ENCODE measurements at regions not wholly inside any gene's neighbourhood (a gene's known extent, or its start where the extent isn't known, plus 50 kb on each side); places are given as distances from the start of the nearest gene placed in this dataset.

- no peak for DNase-seq (ENCODE audit: extremely low read depth, insufficient read length)
- Histone ChIP-seq H3K27me3 (replicated peaks; ENCODE audit: control insufficient read depth, insufficient read depth, low read length) (no peaks in the 10 kb centered on the region), H3K4me3 (replicated peaks; ENCODE audit: low read depth, low read length) (no peak overlapping the region), H3K36me3 (ENCODE audit: control insufficient read depth, insufficient read depth, low read length) (no peaks in the 10 kb centered on the region)
- TF ChIP-seq CTCF (IDR thresholded peaks at IDR 0.05; ENCODE audit: insufficient read depth, low read length, poor library complexity, severe bottlenecking), result no peak
Observed at GRCh38 chr7:17532861-17533404, 234.5 kb downstream of the AHR start.

GRCh38 chr7:17534348-17534747, 235.9 kb downstream of the AHR start:
- no peak for DNase-seq (ENCODE audit: extremely low read depth, insufficient read length)
- Histone ChIP-seq H3K27me3 (replicated peaks; ENCODE audit: control insufficient read depth, insufficient read depth, low read length) (no peaks in the 10 kb centered on the region), H3K36me3 (ENCODE audit: control insufficient read depth, insufficient read depth, low read length) (no peaks in the 10 kb centered on the region), H3K4me3 (replicated peaks; ENCODE audit: low read depth, low read length) (no peak overlapping the region)
- no peak for TF ChIP-seq CTCF (IDR thresholded peaks at IDR 0.05; ENCODE audit: insufficient read depth, low read length, poor library complexity, severe bottlenecking)

GRCh38 chr7:17535776-17536175, 237.3 kb downstream of the AHR start:
- Histone ChIP-seq H3K36me3 (ENCODE audit: control insufficient read depth, insufficient read depth, low read length) (no peaks in the 10 kb centered on the region), H3K4me3 (replicated peaks; ENCODE audit: low read depth, low read length) (no peak overlapping the region), H3K27me3 (replicated peaks; ENCODE audit: control insufficient read depth, insufficient read depth, low read length) (no peaks in the 10 kb centered on the region)
- no peak for TF ChIP-seq CTCF (IDR thresholded peaks at IDR 0.05; ENCODE audit: insufficient read depth, low read length, poor library complexity, severe bottlenecking)
- DNase-seq (ENCODE audit: extremely low read depth, insufficient read length), result no peak

- H3K36me3 ChIP-seq (ENCODE audit: control insufficient read depth, insufficient read depth, low read length), result no peaks in the 10 kb centered on the region
- no peak for TF ChIP-seq CTCF (IDR thresholded peaks at IDR 0.05; ENCODE audit: insufficient read depth, low read length, poor library complexity, severe bottlenecking)
- DNase-seq (ENCODE audit: extremely low read depth, insufficient read length), result no peak
- no peak overlapping the region for H3K4me3 ChIP-seq (replicated peaks; ENCODE audit: low read depth, low read length)
- H3K27me3 ChIP-seq (replicated peaks; ENCODE audit: control insufficient read depth, insufficient read depth, low read length), result no peaks in the 10 kb centered on the region
Observed at GRCh38 chr7:17544401-17544800, 245.9 kb downstream of the AHR start.

- no peak for DNase-seq (ENCODE audit: extremely low read depth, insufficient read length)
- Histone ChIP-seq H3K27me3 (replicated peaks; ENCODE audit: control insufficient read depth, insufficient read depth, low read length) (no peaks in the 10 kb centered on the region), H3K36me3 (ENCODE audit: control insufficient read depth, insufficient read depth, low read length) (no peaks in the 10 kb centered on the region), H3K4me3 (replicated peaks; ENCODE audit: low read depth, low read length) (no peak overlapping the region)
- no peak for TF ChIP-seq CTCF (IDR thresholded peaks at IDR 0.05; ENCODE audit: insufficient read depth, low read length, poor library complexity, severe bottlenecking)
Observed at GRCh38 chr7:17545348-17545747, 246.9 kb downstream of the AHR start.

- H3K4me3 ChIP-seq (replicated peaks; ENCODE audit: low read depth, low read length), result no peak overlapping the region
Observed at GRCh38 chr7:17546189-17546588, 247.7 kb downstream of the AHR start.

More at GRCh38 chr7:17546189-17546588, 247.7 kb downstream of the AHR start:
- TF ChIP-seq CTCF (IDR thresholded peaks at IDR 0.05; ENCODE audit: insufficient read depth, low read length, poor library complexity, severe bottlenecking), result no peak
- Histone ChIP-seq H3K36me3 (ENCODE audit: control insufficient read depth, insufficient read depth, low read length) (no peaks in the 10 kb centered on the region), H3K27me3 (replicated peaks; ENCODE audit: control insufficient read depth, insufficient read depth, low read length) (no peaks in the 10 kb centered on the region)
- DNase-seq (ENCODE audit: extremely low read depth, insufficient read length), result no peak

Measured in GM06990 (cell line).